Caco-2 (cell line): ENCODE measurements at regions not wholly inside any gene's neighbourhood (a gene's known extent, or its start where the extent isn't known, plus 50 kb on each side); places are given as distances from the start of the nearest gene placed in this dataset.

Source experiments
- BruUV-seq: library from RNA; stranded (reverse); fragments of 400-500 nt; replicated peaks from 2 replicates; lab custom pipeline; 2021; lab: Mats Ljungman, UMichigan
- CTCF ChIA-PET: fragments of 300-600 bp; sonication (Branson Sonifier 250); formaldehyde crosslinking; loops from one replicate; lab custom pipeline; 2022; ENCODE audit warnings: antibody characterized with exemption; lab: Charles Lee
- POLR2A ChIA-PET: fragments of 300-600 bp; sonication (Branson Sonifier 250); formaldehyde crosslinking; loops from one replicate; lab custom pipeline; 2022; ENCODE audit warnings: antibody characterized with exemption; lab: Charles Lee
- DNase-seq, 2 experiments: peaks; one replicate each; pipeline versions ENCODE4 v3.0.0 to v3.0.0-alpha.2; 2020 to 2022
- H3K27me3 ChIP-seq: replicated peaks from 2 replicates; pipeline ENCODE4 v1.6.0; 2011; ENCODE audit warnings: low read length; ENCODE audit not compliant: control insufficient read depth, insufficient read depth
- H3K36me3 ChIP-seq: 2 replicates; pipeline ENCODE4 v1.5.1; 2011; ENCODE audit warnings: low read length; ENCODE audit not compliant: control insufficient read depth, insufficient read depth
- H3K4me1 ChIP-seq: fragments of 250-450 bp; sonication (Bioruptor Pico); 2 replicates; pipeline ENCODE4 v1.5.1; 2020; ENCODE audit warnings: mild to moderate bottlenecking
- H3K4me3 ChIP-seq: 2 replicates; pipeline ENCODE4 v1.5.1; 2011; ENCODE audit warnings: low read depth, mild to moderate bottlenecking, control low read depth, low read length
- H3K9me3 ChIP-seq: fragments of 250-450 bp; sonication (Bioruptor Pico); 2 replicates; pipeline ENCODE4 v1.5.1; 2020; ENCODE audit warnings: mild to moderate bottlenecking, moderate library complexity
- H3K27ac Mint-ChIP-seq: one replicate; pipeline ENCODE4 v1.8.0; 2022; ENCODE audit warnings: mixed read lengths; ENCODE audit not compliant: unreplicated experiment
- H3K27me3 Mint-ChIP-seq: one replicate; pipeline ENCODE4 v1.8.0; 2022; ENCODE audit warnings: mixed read lengths; ENCODE audit not compliant: insufficient read depth, unreplicated experiment
- H3K36me3 Mint-ChIP-seq: one replicate; pipeline ENCODE4 v1.8.0; 2022; ENCODE audit warnings: mild to moderate bottlenecking, mixed read lengths; ENCODE audit not compliant: insufficient read depth, unreplicated experiment
- H3K4me1 Mint-ChIP-seq: one replicate; pipeline ENCODE4 v1.8.0; 2022; ENCODE audit warnings: low read depth, mixed read lengths; ENCODE audit not compliant: unreplicated experiment
- H3K4me3 Mint-ChIP-seq: one replicate; pipeline ENCODE4 v1.8.0; 2022; ENCODE audit warnings: mild to moderate bottlenecking, moderate library complexity, mixed read lengths; ENCODE audit not compliant: unreplicated experiment
- H3K9me3 Mint-ChIP-seq: one replicate; pipeline ENCODE4 v1.8.0; 2022; ENCODE audit warnings: mixed read lengths; ENCODE audit not compliant: unreplicated experiment
- CTCF ChIP-seq, 2 experiments: fragments of 200-600 bp in 1 of 2; IDR thresholded peaks; 1 replicate in 1 of 2; 2 replicates in 1 of 2; pipeline versions ENCODE4 v1.5.1 to v1.8.0; 2011 to 2022; ENCODE audit warnings: antibody characterized with exemption in 1 of 2, control low read depth in 1 of 2, inconsistent platforms in 1 of 2, low read depth in 1 of 2, low read length in 1 of 2, mild to moderate bottlenecking in 1 of 2, moderate library complexity in 1 of 2; ENCODE audit not compliant: insufficient read depth in 1 of 2, severe bottlenecking in 1 of 2, unreplicated experiment in 1 of 2
- intact Hi-C: fragments of 100-400 bp; cut with micrococcal nuclease; formaldehyde crosslinking; loops from one replicate; pipeline ENCODE4 v1.10.0; 2022; ENCODE audit not compliant: unreplicated experiment

- H3K9me3 Mint-ChIP-seq = no peaks in the 10 kb centered on the region
- H3K27me3 ChIP-seq = no peaks in the 10 kb centered on the region
- no peaks in the 10 kb centered on the region for H3K36me3 ChIP-seq
- TF ChIP-seq CTCF (IDR thresholded peaks at IDR 0.05; ENCODE audit: insufficient read depth in 1 of 2, low read depth in 1 of 2, low read length in 1 of 2, severe bottlenecking in 1 of 2, unreplicated experiment in 1 of 2) = no peak
- no peak for DNase-seq
- no peak overlapping the region for H3K4me3 ChIP-seq
- no peak overlapping the region for H3K4me3 Mint-ChIP-seq
- no TSS peak for BruUV-seq
- CTCF ChIA-PET = no interaction called here
- no peaks in the 10 kb centered on the region for H3K9me3 ChIP-seq
- no peaks in the 10 kb centered on the region for H3K36me3 Mint-ChIP-seq
- intact Hi-C loops = no loop called here
- H3K27me3 Mint-ChIP-seq = no peaks in the 10 kb centered on the region
- no peak overlapping the region for H3K27ac Mint-ChIP-seq
- POLR2A ChIA-PET = no interaction called here
- no peaks in the 10 kb centered on the region for H3K4me1 Mint-ChIP-seq
- no peaks in the 10 kb centered on the region for H3K4me1 ChIP-seq
Measured at GRCh38 chr18:11412811-11413210, 196.6 kb upstream of the SLC35G4 start.

GRCh38 chr18:11411048-11411447 lies 198.3 kb upstream of the SLC35G4 start:
- TF ChIP-seq CTCF (IDR thresholded peaks at IDR 0.05; ENCODE audit: insufficient read depth in 1 of 2, low read depth in 1 of 2, low read length in 1 of 2, severe bottlenecking in 1 of 2, unreplicated experiment in 1 of 2) = no peak
- ChIA-PET CTCF (no interaction called here), POLR2A (no interaction called here)
- DNase-seq = no peak
- no TSS peak for BruUV-seq
- no peaks in the 10 kb centered on the region for H3K27me3 Mint-ChIP-seq
- H3K4me1 Mint-ChIP-seq = no peaks in the 10 kb centered on the region
- Histone ChIP-seq H3K9me3 (no peaks in the 10 kb centered on the region), H3K4me3 (no peak overlapping the region), H3K27me3 (no peaks in the 10 kb centered on the region), H3K36me3 (no peaks in the 10 kb centered on the region), H3K4me1 (no peaks in the 10 kb centered on the region)
- H3K36me3 Mint-ChIP-seq = no peaks in the 10 kb centered on the region
- intact Hi-C loops = no loop called here
- H3K27ac Mint-ChIP-seq = no peak overlapping the region
- H3K9me3 Mint-ChIP-seq = no peaks in the 10 kb centered on the region
- H3K4me3 Mint-ChIP-seq = no peak overlapping the region

GRCh38 chr18:11408555-11409065 lies 200.8 kb upstream of the SLC35G4 start:
- no peak for TF ChIP-seq CTCF (IDR thresholded peaks at IDR 0.05; ENCODE audit: insufficient read depth in 1 of 2, low read depth in 1 of 2, low read length in 1 of 2, severe bottlenecking in 1 of 2, unreplicated experiment in 1 of 2)
- Mint-ChIP-seq H3K27ac (no peak overlapping the region), H3K27me3 (no peaks in the 10 kb centered on the region), H3K36me3 (no peaks in the 10 kb centered on the region), H3K9me3 (no peaks in the 10 kb centered on the region), H3K4me3 (no peak overlapping the region), H3K4me1 (no peaks in the 10 kb centered on the region)
- intact Hi-C loops = loop anchor here (10.0 kb wide), 1 partner anchor 106 kb away; no protein-coding TSS in a partner anchor
- no peak overlapping the region for H3K4me3 ChIP-seq
- BruUV-seq = no TSS peak
- no peaks in the 10 kb centered on the region for H3K27me3 ChIP-seq
- no peak for DNase-seq
- no peaks in the 10 kb centered on the region for H3K36me3 ChIP-seq
- H3K4me1 ChIP-seq = no peaks in the 10 kb centered on the region
- ChIA-PET CTCF (no interaction called here), POLR2A (no interaction called here)
- no peaks in the 10 kb centered on the region for H3K9me3 ChIP-seq
